HepG2 (cell line): ENCODE measurements at regions not wholly inside any gene's neighbourhood (a gene's known extent, or its start where the extent isn't known, plus 50 kb on each side); places are given as distances from the start of the nearest gene placed in this dataset.

ENCODE experiments used
- ATAC-seq: fragments of 200-7000 bp; cut with Tn5 transposase; 3 replicates; pipeline ENCODE4 v1.9.1; 2020; ENCODE audit warnings: mild to moderate bottlenecking, moderate library complexity
- BruUV-seq: library from RNA; stranded (reverse); fragments of 400-500 nt; replicated peaks from 2 replicates; lab custom pipeline; 2021; lab: Mats Ljungman, UMichigan
- CTCF ChIA-PET: fragments of 300-600 bp; formaldehyde crosslinking; extraction: SDS; loops from one replicate; lab custom pipeline; 2021; ENCODE audit warnings: low total read pairs, inconsistent platforms, low intra/inter-chr PET ratio; lab: Yijun Ruan, JAX
- POLR2A ChIA-PET: fragments of 350-600 bp; sonication (Branson Sonifier 250); formaldehyde crosslinking; loops from one replicate; lab custom pipeline; 2020; ENCODE audit warnings: antibody characterized with exemption, inconsistent platforms; lab: Yijun Ruan, JAX
- DNase-seq: peaks from one replicate; pipeline ENCODE4 v3.0.0-alpha.2; 2015; ENCODE audit warnings: low spot score
- FAIRE-seq: peaks from 3 replicates; lab custom pipeline; 2011; peaks lifted over from hg19 to GRCh38; lab: Jason Lieb, UNC
- H2AFZ ChIP-seq: one replicate; pipeline ENCODE4 v1.6.1; 2011; ENCODE audit warnings: low read length, inconsistent platforms
- H3K27ac ChIP-seq: fragments of 300-600 bp; 3 replicates; pipeline ENCODE4 v1.8.0; 2011; ENCODE audit warnings: mixed run types, mild to moderate bottlenecking, mixed read lengths, low read length, inconsistent platforms; ENCODE audit not compliant: insufficient read depth; ENCODE audit errors: extremely low read length
- H3K27me3 ChIP-seq, 2 experiments: fragments of 200-600 bp in 1 of 2; 2 replicates in 1 of 2; 3 replicates in 1 of 2; pipeline versions ENCODE4 v1.6.0 to v1.8.0; 2011; ENCODE audit warnings: low read length in 2 of 2, mild to moderate bottlenecking in 2 of 2, moderate library complexity in 2 of 2, inconsistent platforms in 1 of 2; ENCODE audit not compliant: insufficient read depth in 2 of 2, control insufficient read depth in 1 of 2
- H3K36me3 ChIP-seq, 2 experiments: fragments of 200-600 bp in 1 of 2; replicated peaks in 1 of 2; 2 replicates in 1 of 2; 3 replicates in 1 of 2; pipeline versions ENCODE4 v1.5.1 to v1.8.0; 2011; ENCODE audit warnings: low read length in 2 of 2, inconsistent platforms in 1 of 2; ENCODE audit not compliant: insufficient read depth in 2 of 2, control insufficient read depth in 1 of 2
- H3K4me1 ChIP-seq: 2 replicates; pipeline ENCODE4 v1.5.1; 2012; ENCODE audit warnings: low read length, inconsistent platforms; ENCODE audit not compliant: insufficient read depth
- H3K4me2 ChIP-seq: 2 replicates; pipeline ENCODE4 v1.6.0; 2011; ENCODE audit warnings: low read depth, low read length, inconsistent platforms
- H3K4me3 ChIP-seq, 3 experiments: fragments of 200-600 bp in 1 of 3; sonication (generic), shearing (Covaris generic) in 1 of 3; replicated peaks in 1 of 3; 2 replicates each; pipeline ENCODE4 v1.5.1; 2011 to 2016; ENCODE audit warnings: low read length in 3 of 3, inconsistent platforms in 2 of 3, low read depth in 2 of 3, mild to moderate bottlenecking in 2 of 3, control low read depth in 1 of 3, mixed read lengths in 1 of 3; ENCODE audit not compliant: insufficient read depth in 1 of 3
- H3K79me2 ChIP-seq: one replicate; pipeline ENCODE4 v1.6.1; 2011; ENCODE audit warnings: low read length, inconsistent platforms; ENCODE audit not compliant: insufficient read depth
- H3K9ac ChIP-seq: 2 replicates; pipeline ENCODE4 v1.6.0; 2011; ENCODE audit warnings: mild to moderate bottlenecking, low read depth, low read length, inconsistent platforms; ENCODE audit not compliant: insufficient read depth
- H3K9me3 ChIP-seq: 2 replicates; pipeline ENCODE4 v1.5.1; 2012; ENCODE audit warnings: mild to moderate bottlenecking, low read length
- H4K20me1 ChIP-seq: 2 replicates; pipeline ENCODE4 v1.6.0; 2011; ENCODE audit warnings: inconsistent platforms, mild to moderate bottlenecking, low read length, moderate library complexity; ENCODE audit not compliant: insufficient read depth
- HDAC2 ChIP-seq: sonication (generic); formaldehyde crosslinking; IDR thresholded peaks from 2 replicates; pipeline ENCODE4 v1.4.0; 2020; ENCODE audit warnings: missing genetic modification reagents
- HHEX ChIP-seq: IDR thresholded peaks from 2 replicates; pipeline ENCODE4 v1.6.1; 2016; ENCODE audit warnings: control low read depth
- RAD51 ChIP-seq: fragments of 450-650 bp; IDR thresholded peaks from 2 replicates; pipeline ENCODE4 v1.6.1; 2016; ENCODE audit warnings: borderline replicate concordance
- ZBTB2 ChIP-seq: sonication (generic); formaldehyde crosslinking; IDR thresholded peaks from 2 replicates; pipeline ENCODE4 v1.8.0; 2022; ENCODE audit warnings: low read depth, missing genetic modification reagents
- ZNF264 ChIP-seq: sonication (generic); formaldehyde crosslinking; IDR thresholded peaks from 2 replicates; pipeline ENCODE4 v1.4.0; 2020; ENCODE audit warnings: missing genetic modification reagents
- ZNF30 ChIP-seq: sonication (generic); formaldehyde crosslinking; IDR thresholded peaks from 2 replicates; pipeline ENCODE4 v1.5.0; 2020; ENCODE audit warnings: mild to moderate bottlenecking, missing genetic modification reagents
- WGBS: methylation state at CpG from one replicate; pipeline ENCODE4 v1.1.6; 2017; ENCODE audit warnings: low lambda C conversion rate; 5-methylcytosine and 5-hydroxymethylcytosine counted together
- in situ Hi-C: cut with HindIII; loops from 2 replicates; pipeline ENCODE4 v1.10.0; 2017; ENCODE audit warnings: low pct_unique_long_range_greater_than_20kb; ENCODE audit not compliant: extremely low pct_ligation_motif_present
- intact Hi-C: fragments of 100-400 bp; cut with micrococcal nuclease; formaldehyde crosslinking; loops from one replicate; pipeline ENCODE4 v1.10.0; 2022; ENCODE audit not compliant: unreplicated experiment

DNA sequence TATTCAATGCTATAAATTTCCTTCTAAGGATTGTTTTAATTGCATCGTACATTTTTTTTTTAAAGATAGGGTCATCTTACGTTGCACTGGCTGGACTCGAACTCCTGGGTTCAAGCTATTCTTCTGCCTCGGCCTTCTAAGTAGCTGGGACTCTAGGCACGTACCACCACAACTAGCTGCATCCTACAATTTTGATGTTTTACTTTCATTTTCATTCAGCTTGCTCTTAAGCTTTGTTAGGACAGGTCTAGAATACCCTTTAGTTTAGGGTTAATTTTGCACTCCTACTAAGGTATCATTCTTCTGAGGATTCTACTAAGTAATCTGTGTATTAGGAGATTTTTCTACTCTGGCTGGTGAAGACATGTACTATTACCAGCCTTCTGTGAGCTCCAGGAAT, 50.2 kb upstream of the C1GALT1C1 start:
- ChIA-PET CTCF (no interaction called here), POLR2A (no interaction called here)
- H3K4me1 ChIP-seq = no peaks in the 10 kb centered on the region
- no peak for FAIRE-seq
- no peak overlapping the region for H3K27ac ChIP-seq
- intact Hi-C loops = no loop called here
- H3K79me2 ChIP-seq = no peaks in the 10 kb centered on the region
- in situ Hi-C loops = no loop called here
- TF ChIP-seq HDAC2 (no peak), ZNF264 (CRISPR knock-in tag) (no peak), RAD51 (no peak), ZBTB2 (no peak), HHEX (CRISPR knock-in tag) (no peak), ZNF30 (CRISPR knock-in tag) (no peak)
- H3K9ac ChIP-seq = no peak overlapping the region
- DNase-seq = no peak
- no peak for ATAC-seq
- no peak overlapping the region for H2AFZ ChIP-seq
- no peaks in the 10 kb centered on the region for H4K20me1 ChIP-seq
- H3K9me3 ChIP-seq = no peaks in the 10 kb centered on the region
- WGBS = 63% methylated on average over 5 of the region's 5 CpGs
- no peaks in the 10 kb centered on the region for H3K27me3 ChIP-seq
- no TSS peak for BruUV-seq
- H3K4me2 ChIP-seq = no peak overlapping the region
- H3K36me3 ChIP-seq = no peaks in the 10 kb centered on the region
- no peak overlapping the region for H3K4me3 ChIP-seq
